OCI-LY3 (cell line): ENCODE measurements at regions not wholly inside any gene's neighbourhood (a gene's known extent, or its start where the extent isn't known, plus 50 kb on each side); places are given as distances from the start of the nearest gene placed in this dataset.

Experiments used
- H2AFZ ChIP-seq: fragments of 200-600, 300-600 bp; shearing (Covaris generic); 2 replicates; pipeline ENCODE4 v1.6.0; 2014; ENCODE audit warnings: antibody characterized with exemption, low read depth, low read length
- H3K27ac ChIP-seq: fragments of 200-600, 300-600 bp; sonication (generic); 2 replicates; pipeline ENCODE4 v1.5.1; 2014; ENCODE audit warnings: mild to moderate bottlenecking, low read length, moderate library complexity, mixed read lengths
- H3K27me3 ChIP-seq: fragments of 200-600, 300-600 bp; sonication (generic); 2 replicates; pipeline ENCODE4 v1.6.1; 2014; ENCODE audit warnings: low read depth, low read length, mixed read lengths
- H3K36me3 ChIP-seq: fragments of 200-600, 300-600 bp; sonication (generic); replicated peaks from 2 replicates; pipeline ENCODE3; 2014; ENCODE audit warnings: low read depth, low read length, mixed read lengths
- H3K4me1 ChIP-seq: fragments of 300-600, 200-600 bp; sonication (generic); 2 replicates; pipeline ENCODE4 v1.6.1; 2014; ENCODE audit warnings: low read length, mixed read lengths
- H3K4me2 ChIP-seq: fragments of 200-600, 300-600 bp; sonication (generic); 2 replicates; pipeline ENCODE4 v1.6.1; 2014; ENCODE audit warnings: low read length, mixed read lengths
- H3K4me3 ChIP-seq: fragments of 300-600, 200-600 bp; sonication (generic); 2 replicates; pipeline ENCODE4 v1.5.1; 2014; ENCODE audit warnings: antibody characterized with exemption, mild to moderate bottlenecking, low read length, moderate library complexity
- H3K79me2 ChIP-seq: fragments of 300-600, 200-600 bp; shearing (Covaris generic); 2 replicates; pipeline ENCODE4 v1.6.1; 2014; ENCODE audit warnings: mild to moderate bottlenecking, low read length, mixed read lengths
- H3K9ac ChIP-seq: fragments of 300-600, 200-600 bp; shearing (Covaris generic); 2 replicates; pipeline ENCODE4 v1.6.0; 2014; ENCODE audit warnings: mild to moderate bottlenecking, low read length, moderate library complexity
- H3K9me3 ChIP-seq: fragments of 200-600, 300-600 bp; shearing (Covaris generic); 2 replicates; pipeline ENCODE4 v1.6.1; 2014; ENCODE audit warnings: low read length, mixed read lengths; ENCODE audit not compliant: insufficient read depth
- H4K20me1 ChIP-seq: fragments of 200-600, 300-600 bp; sonication (generic); 2 replicates; pipeline ENCODE4 v1.6.1; 2016; ENCODE audit warnings: low read length, mixed read lengths; ENCODE audit not compliant: insufficient read depth
- EZH2phosphoT487 ChIP-seq: fragments of 200-600 bp; shearing (Covaris generic); IDR thresholded peaks from 2 replicates; pipeline ENCODE4 v1.6.1; 2018; ENCODE audit warnings: antibody characterized with exemption, mixed run types, low read depth
- TF ChIP-seq, protein P1 (sequence below): fragments of 200-600, 300-600 bp; sonication (generic); IDR thresholded peaks from 2 replicates; pipeline ENCODE4 v1.5.1; 2014; ENCODE audit warnings: antibody characterized with exemption, low read length, low read depth

DNA sequence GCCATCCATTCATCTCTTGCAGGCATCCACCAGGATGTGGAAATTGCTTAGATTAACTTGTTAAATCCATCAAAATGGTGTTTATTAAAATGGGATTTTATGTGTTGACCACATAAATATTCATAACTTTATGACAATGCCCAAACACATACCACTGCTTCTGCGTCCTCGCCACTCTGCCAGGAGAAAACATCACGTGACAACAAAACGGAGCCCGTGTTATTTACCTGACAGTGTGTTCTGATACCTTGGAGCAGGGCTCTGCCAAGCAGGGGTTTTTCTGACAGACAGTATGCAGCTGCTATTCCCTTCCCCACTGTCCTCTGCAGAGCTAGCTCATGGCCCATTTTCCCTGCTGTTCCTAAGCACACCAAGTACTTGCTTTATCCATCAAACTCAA is 279.5 kb upstream of the CHD6 start:
- H3K36me3 ChIP-seq, result no peaks in the 10 kb centered on the region
- H3K4me2 ChIP-seq, result no peak overlapping the region
- no peaks in the 10 kb centered on the region for H3K9me3 ChIP-seq
- H3K4me1 ChIP-seq, result no peaks in the 10 kb centered on the region
- no peak overlapping the region for H2AFZ ChIP-seq
- H3K27me3 ChIP-seq, result peaks cover 69% of the 10 kb centered on the region
- H4K20me1 ChIP-seq, result no peaks in the 10 kb centered on the region
- H3K27ac ChIP-seq, result no peak overlapping the region
- TF ChIP-seq EZH2phosphoT487, result no peak
- TF ChIP-seq, protein P1, sequence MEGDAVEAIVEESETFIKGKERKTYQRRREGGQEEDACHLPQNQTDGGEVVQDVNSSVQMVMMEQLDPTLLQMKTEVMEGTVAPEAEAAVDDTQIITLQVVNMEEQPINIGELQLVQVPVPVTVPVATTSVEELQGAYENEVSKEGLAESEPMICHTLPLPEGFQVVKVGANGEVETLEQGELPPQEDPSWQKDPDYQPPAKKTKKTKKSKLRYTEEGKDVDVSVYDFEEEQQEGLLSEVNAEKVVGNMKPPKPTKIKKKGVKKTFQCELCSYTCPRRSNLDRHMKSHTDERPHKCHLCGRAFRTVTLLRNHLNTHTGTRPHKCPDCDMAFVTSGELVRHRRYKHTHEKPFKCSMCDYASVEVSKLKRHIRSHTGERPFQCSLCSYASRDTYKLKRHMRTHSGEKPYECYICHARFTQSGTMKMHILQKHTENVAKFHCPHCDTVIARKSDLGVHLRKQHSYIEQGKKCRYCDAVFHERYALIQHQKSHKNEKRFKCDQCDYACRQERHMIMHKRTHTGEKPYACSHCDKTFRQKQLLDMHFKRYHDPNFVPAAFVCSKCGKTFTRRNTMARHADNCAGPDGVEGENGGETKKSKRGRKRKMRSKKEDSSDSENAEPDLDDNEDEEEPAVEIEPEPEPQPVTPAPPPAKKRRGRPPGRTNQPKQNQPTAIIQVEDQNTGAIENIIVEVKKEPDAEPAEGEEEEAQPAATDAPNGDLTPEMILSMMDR, result no peak
- H3K9ac ChIP-seq, result no peak overlapping the region
- no peaks in the 10 kb centered on the region for H3K79me2 ChIP-seq
- no peak overlapping the region for H3K4me3 ChIP-seq

DNA sequence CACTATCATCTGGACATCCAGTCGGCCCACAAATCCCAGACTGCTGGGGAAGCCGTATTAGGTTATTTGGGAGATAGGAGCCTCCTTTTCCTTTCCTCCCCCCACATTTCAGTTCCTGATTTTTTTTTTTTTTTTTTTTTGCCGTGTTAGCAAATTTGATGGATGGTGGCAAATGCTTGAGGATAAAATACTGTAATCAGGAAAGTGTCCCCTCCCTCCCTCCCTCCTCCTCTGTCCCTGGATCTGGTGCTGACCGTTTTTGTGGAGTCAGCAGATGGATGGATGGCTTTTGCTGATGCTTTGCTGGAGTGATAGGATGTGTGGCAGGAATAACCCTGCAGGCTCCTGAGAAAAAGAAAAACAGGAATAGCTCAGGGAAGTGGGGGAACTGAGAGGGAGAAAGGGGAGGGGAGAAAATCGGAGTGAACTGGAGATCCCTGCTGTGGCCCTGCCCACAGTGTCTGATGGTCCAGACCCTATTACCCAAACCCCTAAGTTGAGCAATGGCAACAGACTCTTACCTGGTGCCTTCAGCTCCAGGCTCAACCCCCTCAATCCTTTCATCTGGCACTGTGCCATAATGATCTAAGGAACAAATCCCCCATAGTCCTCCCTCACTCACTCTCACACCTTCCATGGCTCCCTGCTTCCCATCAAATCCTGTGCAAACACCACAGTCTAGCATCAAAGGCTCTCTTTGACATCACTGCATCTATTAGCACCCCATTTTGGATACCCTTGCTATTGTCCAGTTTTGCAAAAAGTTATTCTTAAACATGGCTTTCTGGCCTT is 277.3 kb upstream of the CHD6 start:
- Histone ChIP-seq H3K27me3 (peaks cover 71% of the 10 kb centered on the region), H4K20me1 (no peaks in the 10 kb centered on the region), H3K27ac (no peak overlapping the region), H3K36me3 (no peaks in the 10 kb centered on the region), H3K4me1 (no peaks in the 10 kb centered on the region), H3K9ac (no peak overlapping the region), H3K9me3 (no peaks in the 10 kb centered on the region), H3K4me2 (no peak overlapping the region), H3K4me3 (no peak overlapping the region), H2AFZ (no peak overlapping the region), H3K79me2 (no peaks in the 10 kb centered on the region)
- TF ChIP-seq, protein P1, result no peak
- TF ChIP-seq EZH2phosphoT487, result no peak

DNA sequence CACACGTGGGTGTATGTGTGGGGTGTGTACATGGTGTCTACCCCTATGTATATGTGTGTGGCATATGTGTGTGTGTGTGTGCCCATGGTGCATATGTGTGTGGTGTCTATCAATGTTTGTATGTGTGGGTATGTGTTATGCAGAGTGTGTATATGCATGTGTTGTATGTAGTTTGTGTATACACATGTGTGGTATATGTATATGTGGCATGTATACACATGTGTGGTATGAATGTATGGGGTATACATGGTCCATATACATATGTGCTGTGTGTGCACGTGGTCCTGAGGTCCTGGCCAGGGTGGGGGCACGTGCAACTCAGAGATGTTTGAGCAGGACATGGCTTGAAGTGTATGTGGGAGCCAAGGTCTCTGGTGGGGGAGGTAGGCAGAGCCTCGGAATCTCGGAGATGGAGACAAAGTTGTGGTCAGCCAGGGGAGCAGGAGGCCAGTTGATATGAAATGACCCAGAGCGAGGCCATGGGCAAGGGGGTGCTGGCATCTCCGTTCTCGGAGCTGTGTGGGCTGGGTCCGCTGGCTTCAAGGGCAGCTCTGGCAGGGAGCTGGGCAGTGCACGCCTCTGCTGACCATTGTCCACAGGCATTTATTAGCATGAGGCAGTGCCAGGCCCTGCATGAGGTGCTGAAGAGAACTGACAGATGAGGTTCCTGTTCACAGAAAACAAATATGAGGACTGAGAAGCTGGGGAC is 276.2 kb upstream of the CHD6 start:
- no peaks in the 10 kb centered on the region for H4K20me1 ChIP-seq

DNA sequence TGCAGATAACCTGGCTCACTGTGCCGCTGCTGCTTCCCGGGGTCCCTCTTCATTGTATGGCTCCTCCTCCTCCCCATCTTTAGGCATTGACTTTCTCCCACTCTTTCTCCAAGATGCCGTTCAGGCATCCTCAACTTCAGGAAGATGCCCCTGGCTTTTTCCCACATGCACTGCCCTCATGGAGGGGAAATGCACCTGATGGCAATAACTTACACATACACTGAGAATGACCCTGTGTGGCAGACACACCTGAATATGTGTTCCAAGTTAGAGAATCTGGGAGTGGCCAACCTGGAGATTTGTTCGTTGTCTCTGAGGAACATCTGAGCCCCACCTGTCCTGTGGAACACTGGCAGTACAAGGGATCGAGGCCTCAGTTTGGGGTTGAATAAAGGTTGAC is 273.9 kb upstream of the CHD6 start:
- no peak overlapping the region for H3K4me3 ChIP-seq
- H4K20me1 ChIP-seq, result no peaks in the 10 kb centered on the region
- H3K36me3 ChIP-seq, result no peaks in the 10 kb centered on the region
- peaks cover 69% of the 10 kb centered on the region for H3K27me3 ChIP-seq
- H2AFZ ChIP-seq, result no peak overlapping the region
- TF ChIP-seq, protein P1, result no peak
- TF ChIP-seq EZH2phosphoT487, result no peak
- H3K4me2 ChIP-seq, result no peak overlapping the region
- no peaks in the 10 kb centered on the region for H3K4me1 ChIP-seq
- no peak overlapping the region for H3K9ac ChIP-seq
- no peaks in the 10 kb centered on the region for H3K79me2 ChIP-seq
- H3K9me3 ChIP-seq, result no peaks in the 10 kb centered on the region
- H3K27ac ChIP-seq, result no peak overlapping the region

More for the DNA sequence above, 276.2 kb upstream of the CHD6 start:
- no peak overlapping the region for H3K9ac ChIP-seq
- no peaks in the 10 kb centered on the region for H3K9me3 ChIP-seq
- H3K79me2 ChIP-seq, result no peaks in the 10 kb centered on the region
- H3K4me2 ChIP-seq, result no peak overlapping the region
- H3K4me3 ChIP-seq, result no peak overlapping the region
- no peaks in the 10 kb centered on the region for H3K36me3 ChIP-seq
- H3K4me1 ChIP-seq, result no peaks in the 10 kb centered on the region
- peaks cover 71% of the 10 kb centered on the region for H3K27me3 ChIP-seq
- TF ChIP-seq, protein P1, result no peak
- no peak for TF ChIP-seq EZH2phosphoT487
- H3K27ac ChIP-seq, result no peak overlapping the region
- no peak overlapping the region for H2AFZ ChIP-seq
